SU-DHL-6 (cell line): ENCODE measurements at regions not wholly inside any gene's neighbourhood (a gene's known extent, or its start where the extent isn't known, plus 50 kb on each side); places are given as distances from the start of the nearest gene placed in this dataset.

ENCODE experiments used
- EZH2phosphoT487 ChIP-seq: fragments of 200-600 bp; sonication (generic), shearing (Covaris generic); conservative IDR thresholded peaks from 2 replicates; pipeline ENCODE4 v1.6.1; 2018; ENCODE audit warnings: mild to moderate bottlenecking, antibody characterized with exemption, low read length, moderate library complexity, mixed read lengths
- TF ChIP-seq, protein P1 (sequence below): fragments of 200-600 bp; sonication (generic); IDR thresholded peaks from one replicate; pipeline ENCODE4 v1.5.1; 2017; ENCODE audit warnings: antibody characterized with exemption, mild to moderate bottlenecking, low read length, moderate library complexity; ENCODE audit not compliant: insufficient read depth, poor library complexity, severe bottlenecking

DNA sequence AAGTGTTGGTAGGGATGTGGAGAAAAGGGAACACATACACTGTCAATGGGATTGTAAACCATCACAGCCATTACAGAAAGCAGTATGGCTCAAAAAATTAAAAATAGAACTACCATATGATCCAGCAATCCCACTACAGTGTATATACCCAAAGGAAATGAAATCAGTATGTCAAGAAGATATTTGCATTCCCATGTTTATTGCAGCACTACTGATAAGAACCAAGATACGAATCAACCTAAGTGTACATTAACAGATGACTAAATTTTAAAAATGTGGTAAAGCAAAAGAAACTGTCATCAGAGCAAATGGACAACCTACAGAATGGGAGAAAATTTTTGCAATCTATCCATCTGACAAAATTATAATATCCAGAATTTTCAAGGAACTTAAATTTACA lies 290.4 kb downstream of the IPMK start:
- TF ChIP-seq EZH2phosphoT487 = no peak
- TF ChIP-seq, protein P1, sequence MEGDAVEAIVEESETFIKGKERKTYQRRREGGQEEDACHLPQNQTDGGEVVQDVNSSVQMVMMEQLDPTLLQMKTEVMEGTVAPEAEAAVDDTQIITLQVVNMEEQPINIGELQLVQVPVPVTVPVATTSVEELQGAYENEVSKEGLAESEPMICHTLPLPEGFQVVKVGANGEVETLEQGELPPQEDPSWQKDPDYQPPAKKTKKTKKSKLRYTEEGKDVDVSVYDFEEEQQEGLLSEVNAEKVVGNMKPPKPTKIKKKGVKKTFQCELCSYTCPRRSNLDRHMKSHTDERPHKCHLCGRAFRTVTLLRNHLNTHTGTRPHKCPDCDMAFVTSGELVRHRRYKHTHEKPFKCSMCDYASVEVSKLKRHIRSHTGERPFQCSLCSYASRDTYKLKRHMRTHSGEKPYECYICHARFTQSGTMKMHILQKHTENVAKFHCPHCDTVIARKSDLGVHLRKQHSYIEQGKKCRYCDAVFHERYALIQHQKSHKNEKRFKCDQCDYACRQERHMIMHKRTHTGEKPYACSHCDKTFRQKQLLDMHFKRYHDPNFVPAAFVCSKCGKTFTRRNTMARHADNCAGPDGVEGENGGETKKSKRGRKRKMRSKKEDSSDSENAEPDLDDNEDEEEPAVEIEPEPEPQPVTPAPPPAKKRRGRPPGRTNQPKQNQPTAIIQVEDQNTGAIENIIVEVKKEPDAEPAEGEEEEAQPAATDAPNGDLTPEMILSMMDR = no peak
